ENCODE measurements at regions not wholly inside any gene's neighbourhood (a gene's known extent, or its start where the extent isn't known, plus 50 kb on each side); places are given as distances from the start of the nearest gene placed in this dataset.

DNA sequence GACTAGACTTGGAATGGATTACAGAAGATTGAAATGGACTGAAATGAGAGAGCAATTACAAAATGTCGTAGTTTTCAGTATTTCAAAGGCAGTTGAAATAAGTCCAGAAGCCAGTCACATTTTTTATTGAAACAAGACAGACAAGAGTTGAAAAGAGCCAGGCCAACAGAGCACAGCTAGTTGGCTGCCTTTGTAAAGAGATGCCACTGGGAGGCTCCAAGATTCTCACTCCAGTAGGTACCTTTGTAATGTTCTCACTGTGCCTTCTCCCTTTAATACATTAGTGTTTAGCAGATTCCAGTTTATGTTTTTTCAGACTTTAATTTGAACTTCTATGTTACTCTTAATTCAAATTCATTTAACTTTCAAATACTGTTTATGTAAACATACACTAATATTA lies 234.8 kb downstream of the DSEL start:
- H4K20me1 ChIP-seq (ENCODE audit: insufficient read depth, low read length), result no peaks in the 10 kb centered on the region
- H3K9me2 ChIP-seq (replicated peaks; ENCODE audit: insufficient read depth, low read length), result no peaks in the 10 kb centered on the region
- H3K9ac ChIP-seq (ENCODE audit: low read length), result no peak overlapping the region
- no peak overlapping the region for H3K4me2 ChIP-seq (ENCODE audit: low read depth, low read length)
- H2AFZ ChIP-seq (ENCODE audit: low read length), result no peak overlapping the region
- H3K4me1 ChIP-seq (ENCODE audit: low read length), result no peaks in the 10 kb centered on the region
- no peaks in the 10 kb centered on the region for H3K9me3 ChIP-seq (replicated peaks; ENCODE audit: insufficient read depth, low read length)
- H3K27ac ChIP-seq (ENCODE audit: low read length), result no peak overlapping the region
- H3K36me3 ChIP-seq (replicated peaks; ENCODE audit: insufficient read depth, low read length), result no peaks in the 10 kb centered on the region
- no peak for DNase-seq
- H3K4me3 ChIP-seq (ENCODE audit: low read length), result no peak overlapping the region
- H3K27me3 ChIP-seq (replicated peaks; ENCODE audit: insufficient read depth, low read length), result no peaks in the 10 kb centered on the region
- no peaks in the 10 kb centered on the region for H3F3A ChIP-seq (ENCODE audit: insufficient read depth, low read length)
- no peak for TF ChIP-seq EZH2phosphoT487 (IDR thresholded peaks at IDR 0.05; ENCODE audit: low read length)
- TF ChIP-seq, protein P1, sequence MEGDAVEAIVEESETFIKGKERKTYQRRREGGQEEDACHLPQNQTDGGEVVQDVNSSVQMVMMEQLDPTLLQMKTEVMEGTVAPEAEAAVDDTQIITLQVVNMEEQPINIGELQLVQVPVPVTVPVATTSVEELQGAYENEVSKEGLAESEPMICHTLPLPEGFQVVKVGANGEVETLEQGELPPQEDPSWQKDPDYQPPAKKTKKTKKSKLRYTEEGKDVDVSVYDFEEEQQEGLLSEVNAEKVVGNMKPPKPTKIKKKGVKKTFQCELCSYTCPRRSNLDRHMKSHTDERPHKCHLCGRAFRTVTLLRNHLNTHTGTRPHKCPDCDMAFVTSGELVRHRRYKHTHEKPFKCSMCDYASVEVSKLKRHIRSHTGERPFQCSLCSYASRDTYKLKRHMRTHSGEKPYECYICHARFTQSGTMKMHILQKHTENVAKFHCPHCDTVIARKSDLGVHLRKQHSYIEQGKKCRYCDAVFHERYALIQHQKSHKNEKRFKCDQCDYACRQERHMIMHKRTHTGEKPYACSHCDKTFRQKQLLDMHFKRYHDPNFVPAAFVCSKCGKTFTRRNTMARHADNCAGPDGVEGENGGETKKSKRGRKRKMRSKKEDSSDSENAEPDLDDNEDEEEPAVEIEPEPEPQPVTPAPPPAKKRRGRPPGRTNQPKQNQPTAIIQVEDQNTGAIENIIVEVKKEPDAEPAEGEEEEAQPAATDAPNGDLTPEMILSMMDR (IDR thresholded peaks at IDR 0.05; ENCODE audit: low read length), result no peak
- TF ChIP-seq EZH2 (optimal IDR thresholded peaks at IDR 0.05; ENCODE audit: low read depth, low read length), result no peak
- H3K79me2 ChIP-seq (ENCODE audit: low read length), result no peaks in the 10 kb centered on the region

- no peaks in the 10 kb centered on the region for H4K20me1 ChIP-seq (ENCODE audit: insufficient read depth, low read length)
- no peak overlapping the region for H3K4me2 ChIP-seq (ENCODE audit: low read depth, low read length)
- no peaks in the 10 kb centered on the region for H3K4me1 ChIP-seq (ENCODE audit: low read length)
- H3K4me3 ChIP-seq (ENCODE audit: low read length), result no peak overlapping the region
- H3K27ac ChIP-seq (ENCODE audit: low read length), result no peak overlapping the region
- no peaks in the 10 kb centered on the region for H3K36me3 ChIP-seq (replicated peaks; ENCODE audit: insufficient read depth, low read length)
- no peak overlapping the region for H2AFZ ChIP-seq (ENCODE audit: low read length)
- H3K9me2 ChIP-seq (replicated peaks; ENCODE audit: insufficient read depth, low read length), result no peaks in the 10 kb centered on the region
- no peak for DNase-seq
- H3K27me3 ChIP-seq (replicated peaks; ENCODE audit: insufficient read depth, low read length), result no peaks in the 10 kb centered on the region
- H3K9ac ChIP-seq (ENCODE audit: low read length), result no peak overlapping the region
- no peaks in the 10 kb centered on the region for H3K79me2 ChIP-seq (ENCODE audit: low read length)
- no peaks in the 10 kb centered on the region for H3K9me3 ChIP-seq (replicated peaks; ENCODE audit: insufficient read depth, low read length)
- H3F3A ChIP-seq (ENCODE audit: insufficient read depth, low read length), result no peaks in the 10 kb centered on the region
- TF ChIP-seq EZH2 (optimal IDR thresholded peaks at IDR 0.05; ENCODE audit: low read depth, low read length), result no peak
- no peak for TF ChIP-seq EZH2phosphoT487 (IDR thresholded peaks at IDR 0.05; ENCODE audit: low read length)
- TF ChIP-seq, protein P1 (IDR thresholded peaks at IDR 0.05; ENCODE audit: low read length), result no peak
Measured at GRCh38 chr18:67280486-67281242, 235.9 kb downstream of the DSEL start.

- no peaks in the 10 kb centered on the region for H3K27me3 ChIP-seq (replicated peaks; ENCODE audit: insufficient read depth, low read length)
- no peaks in the 10 kb centered on the region for H3K4me1 ChIP-seq (ENCODE audit: low read length)
- H4K20me1 ChIP-seq (ENCODE audit: insufficient read depth, low read length), result no peaks in the 10 kb centered on the region
- DNase-seq, result no peak
- H3K4me2 ChIP-seq (ENCODE audit: low read depth, low read length), result no peak overlapping the region
- no peaks in the 10 kb centered on the region for H3K36me3 ChIP-seq (replicated peaks; ENCODE audit: insufficient read depth, low read length)
- H3K9me2 ChIP-seq (replicated peaks; ENCODE audit: insufficient read depth, low read length), result no peaks in the 10 kb centered on the region
- H2AFZ ChIP-seq (ENCODE audit: low read length), result no peak overlapping the region
- H3K79me2 ChIP-seq (ENCODE audit: low read length), result no peaks in the 10 kb centered on the region
- H3K27ac ChIP-seq (ENCODE audit: low read length), result no peak overlapping the region
- TF ChIP-seq, protein P1 (IDR thresholded peaks at IDR 0.05; ENCODE audit: low read length), result no peak
- TF ChIP-seq EZH2 (optimal IDR thresholded peaks at IDR 0.05; ENCODE audit: low read depth, low read length) (no peak), EZH2phosphoT487 (IDR thresholded peaks at IDR 0.05; ENCODE audit: low read length) (no peak)
- no peaks in the 10 kb centered on the region for H3K9me3 ChIP-seq (replicated peaks; ENCODE audit: insufficient read depth, low read length)
- H3K9ac ChIP-seq (ENCODE audit: low read length), result no peak overlapping the region
- H3K4me3 ChIP-seq (ENCODE audit: low read length), result no peak overlapping the region
- H3F3A ChIP-seq (ENCODE audit: insufficient read depth, low read length), result no peaks in the 10 kb centered on the region
Measured at GRCh38 chr18:67279988-67280387, 236.5 kb downstream of the DSEL start.
